Stimulated activated naive CD8-positive, alpha-beta T cell treated with anti-CD3 and anti-CD28 coated beads, Interleukin-15, Interleukin-2, amounts not matched to agents 100 ng/mL and 50 ng/mL, for 24 hours (primary cell): ENCODE measurements at regions not wholly inside any gene's neighbourhood (a gene's known extent, or its start where the extent isn't known, plus 50 kb on each side); places are given as distances from the start of the nearest gene placed in this dataset.

Source experiments
- H3K27ac Mint-ChIP-seq: one replicate; pipeline ENCODE4 v1.8.0; 2021; ENCODE audit warnings: mild to moderate bottlenecking, mixed read lengths
- H3K27me3 Mint-ChIP-seq: one replicate; pipeline ENCODE4 v1.8.0; 2021; ENCODE audit warnings: mixed read lengths
- H3K36me3 Mint-ChIP-seq: one replicate; pipeline ENCODE4 v1.8.0; 2021; ENCODE audit warnings: low read depth, mixed read lengths
- H3K4me1 Mint-ChIP-seq: one replicate; pipeline ENCODE4 v1.8.0; 2021; ENCODE audit warnings: low read depth, mixed read lengths
- H3K4me3 Mint-ChIP-seq: one replicate; pipeline ENCODE4 v1.8.0; 2021; ENCODE audit warnings: mild to moderate bottlenecking, mixed read lengths
- H3K9me3 Mint-ChIP-seq: one replicate; pipeline ENCODE4 v1.8.0; 2021; ENCODE audit warnings: mixed read lengths

- Mint-ChIP-seq H3K27me3 (peaks cover 3% of the 10 kb centered on the region), H3K4me3 (no peak overlapping the region), H3K27ac (no peak overlapping the region), H3K36me3 (no peaks in the 10 kb centered on the region), H3K4me1 (no peaks in the 10 kb centered on the region), H3K9me3 (no peaks in the 10 kb centered on the region)
Measured at GRCh38 chr21:43268086-43268803, 99.4 kb downstream of the CRYAA start.

DNA sequence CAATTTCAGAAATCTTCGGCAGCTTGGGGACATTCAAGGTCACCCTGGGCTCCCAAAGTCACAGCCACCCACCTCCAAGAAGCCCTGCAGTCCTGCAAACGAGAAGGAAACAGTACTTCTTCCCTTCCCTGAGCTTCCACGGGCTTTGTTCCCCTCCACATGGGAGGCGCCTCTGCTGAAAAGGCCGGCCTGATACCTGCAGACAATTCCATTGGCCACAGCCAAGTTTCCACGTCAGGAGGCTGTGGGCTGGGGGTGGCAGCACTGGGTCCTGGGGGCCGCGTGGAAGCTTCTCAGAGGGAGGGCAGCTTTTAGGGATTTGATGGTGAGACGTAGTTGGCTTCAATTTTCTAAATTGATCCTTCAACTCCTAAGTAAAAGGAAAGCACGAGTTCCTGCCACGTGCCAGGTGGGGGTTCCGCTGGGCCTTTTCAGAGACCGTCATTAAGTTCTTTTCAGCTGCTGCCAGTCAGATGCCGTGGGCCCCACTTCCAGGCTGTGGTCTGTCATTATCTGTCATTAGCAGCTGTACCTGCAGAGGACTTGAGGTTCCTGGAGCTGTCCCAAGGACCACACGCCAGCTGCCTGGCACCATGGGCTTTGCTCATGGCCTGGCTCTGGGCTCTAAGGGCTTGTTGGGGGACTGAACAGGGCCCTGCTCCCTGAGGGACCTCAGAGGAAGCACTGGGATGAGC lies 98.7 kb downstream of the CRYAA start:
- H3K4me1 Mint-ChIP-seq = no peaks in the 10 kb centered on the region

GRCh38 chr21:43266534-43266933 lies 97.7 kb downstream of the CRYAA start:
- Mint-ChIP-seq H3K4me1 (no peaks in the 10 kb centered on the region), H3K27me3 (peaks cover 3% of the 10 kb centered on the region), H3K9me3 (no peaks in the 10 kb centered on the region), H3K4me3 (no peak overlapping the region), H3K27ac (peak overlapping the region; percentile 30), H3K36me3 (no peaks in the 10 kb centered on the region)

More for the DNA sequence above, 98.7 kb downstream of the CRYAA start:
- peaks cover 3% of the 10 kb centered on the region for H3K27me3 Mint-ChIP-seq
- H3K9me3 Mint-ChIP-seq = no peaks in the 10 kb centered on the region
- H3K27ac Mint-ChIP-seq = no peak overlapping the region
- no peaks in the 10 kb centered on the region for H3K36me3 Mint-ChIP-seq
- no peak overlapping the region for H3K4me3 Mint-ChIP-seq

- H3K4me3 Mint-ChIP-seq = no peak overlapping the region
- H3K36me3 Mint-ChIP-seq = no peaks in the 10 kb centered on the region
- H3K9me3 Mint-ChIP-seq = no peaks in the 10 kb centered on the region
- no peak overlapping the region for H3K27ac Mint-ChIP-seq
- no peaks in the 10 kb centered on the region for H3K4me1 Mint-ChIP-seq
- H3K27me3 Mint-ChIP-seq = no peaks in the 10 kb centered on the region
Measured at GRCh38 chr21:43262427-43262826, 93.6 kb downstream of the CRYAA start.
